GM06990 (cell line): ENCODE measurements at regions not wholly inside any gene's neighbourhood (a gene's known extent, or its start where the extent isn't known, plus 50 kb on each side); places are given as distances from the start of the nearest gene placed in this dataset.

Experiments
- DNase-seq: peaks from one replicate; pipeline ENCODE4 v3.0.0-alpha.2; 2011; ENCODE audit not compliant: insufficient read length; ENCODE audit errors: extremely low read depth
- H3K27me3 ChIP-seq: replicated peaks from 2 replicates; pipeline ENCODE4 v1.6.0; 2011; ENCODE audit warnings: low read length; ENCODE audit not compliant: control insufficient read depth, insufficient read depth
- H3K36me3 ChIP-seq: 2 replicates; pipeline ENCODE4 v1.5.1; 2011; ENCODE audit warnings: low read length; ENCODE audit not compliant: control insufficient read depth, insufficient read depth
- H3K4me3 ChIP-seq: replicated peaks from 2 replicates; pipeline ENCODE4 v1.5.1; 2011; ENCODE audit warnings: low read depth, mild to moderate bottlenecking, control low read depth, low read length
- TF ChIP-seq, protein P1 (sequence below): IDR thresholded peaks from 2 replicates; pipeline ENCODE4 v1.5.1; 2011; ENCODE audit warnings: low read length, control low read depth, mild to moderate bottlenecking, inconsistent platforms; ENCODE audit not compliant: insufficient read depth, poor library complexity, severe bottlenecking

DNA sequence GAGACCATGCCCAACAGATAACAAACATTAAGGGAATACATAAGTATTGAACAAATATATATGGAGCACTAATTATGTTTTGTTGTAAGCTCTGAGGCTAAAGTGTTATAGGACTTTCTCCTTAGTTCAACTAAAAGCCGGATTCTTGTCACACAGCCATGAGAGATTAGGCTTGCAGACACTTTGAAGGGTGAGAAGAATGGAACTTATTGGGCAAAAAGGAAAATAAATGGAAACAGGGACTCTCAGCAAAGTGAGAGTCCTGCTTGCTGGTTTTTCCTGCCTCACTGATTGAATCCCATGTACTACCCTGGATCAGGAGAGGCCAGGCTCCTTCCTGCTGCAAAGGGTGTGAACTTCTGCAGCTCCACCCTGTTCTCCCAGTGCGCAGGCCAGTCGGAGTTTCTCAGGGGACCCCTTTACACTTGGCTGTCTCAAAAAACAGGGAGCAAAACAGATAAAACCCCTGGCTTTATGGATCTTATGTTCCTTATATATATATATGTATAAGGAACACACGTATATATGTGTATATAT lies 77.1 kb upstream of the FUT8 start:
- H3K36me3 ChIP-seq = no peaks in the 10 kb centered on the region
- no peak for DNase-seq
- H3K4me3 ChIP-seq = no peak overlapping the region
- TF ChIP-seq, protein P1, sequence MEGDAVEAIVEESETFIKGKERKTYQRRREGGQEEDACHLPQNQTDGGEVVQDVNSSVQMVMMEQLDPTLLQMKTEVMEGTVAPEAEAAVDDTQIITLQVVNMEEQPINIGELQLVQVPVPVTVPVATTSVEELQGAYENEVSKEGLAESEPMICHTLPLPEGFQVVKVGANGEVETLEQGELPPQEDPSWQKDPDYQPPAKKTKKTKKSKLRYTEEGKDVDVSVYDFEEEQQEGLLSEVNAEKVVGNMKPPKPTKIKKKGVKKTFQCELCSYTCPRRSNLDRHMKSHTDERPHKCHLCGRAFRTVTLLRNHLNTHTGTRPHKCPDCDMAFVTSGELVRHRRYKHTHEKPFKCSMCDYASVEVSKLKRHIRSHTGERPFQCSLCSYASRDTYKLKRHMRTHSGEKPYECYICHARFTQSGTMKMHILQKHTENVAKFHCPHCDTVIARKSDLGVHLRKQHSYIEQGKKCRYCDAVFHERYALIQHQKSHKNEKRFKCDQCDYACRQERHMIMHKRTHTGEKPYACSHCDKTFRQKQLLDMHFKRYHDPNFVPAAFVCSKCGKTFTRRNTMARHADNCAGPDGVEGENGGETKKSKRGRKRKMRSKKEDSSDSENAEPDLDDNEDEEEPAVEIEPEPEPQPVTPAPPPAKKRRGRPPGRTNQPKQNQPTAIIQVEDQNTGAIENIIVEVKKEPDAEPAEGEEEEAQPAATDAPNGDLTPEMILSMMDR = no peak
- no peaks in the 10 kb centered on the region for H3K27me3 ChIP-seq

DNA sequence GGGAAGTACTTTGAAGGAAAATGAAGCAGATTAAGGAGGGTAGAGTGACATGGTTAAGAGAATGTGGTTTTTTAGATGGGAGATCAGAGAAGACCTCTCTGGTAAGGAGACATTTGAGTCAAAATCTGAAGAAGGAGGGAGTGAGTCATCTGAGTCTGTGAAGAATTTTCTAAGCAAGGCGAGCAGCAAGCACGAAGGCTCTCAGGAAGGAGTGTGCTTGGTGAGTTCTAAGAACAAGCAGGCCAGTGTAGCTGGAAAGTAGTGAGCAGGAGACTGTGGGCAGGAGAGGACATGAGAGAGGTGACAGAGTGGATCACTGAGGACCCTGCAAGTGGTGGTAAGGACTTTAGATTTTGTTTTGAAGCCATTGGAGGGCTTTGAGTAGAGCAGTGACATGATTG lies 76.3 kb upstream of the FUT8 start:
- no peak for DNase-seq
- no peaks in the 10 kb centered on the region for H3K27me3 ChIP-seq
- H3K36me3 ChIP-seq = no peaks in the 10 kb centered on the region
- TF ChIP-seq, protein P1 = no peak
- H3K4me3 ChIP-seq = peak overlapping the region; percentile 43

DNA sequence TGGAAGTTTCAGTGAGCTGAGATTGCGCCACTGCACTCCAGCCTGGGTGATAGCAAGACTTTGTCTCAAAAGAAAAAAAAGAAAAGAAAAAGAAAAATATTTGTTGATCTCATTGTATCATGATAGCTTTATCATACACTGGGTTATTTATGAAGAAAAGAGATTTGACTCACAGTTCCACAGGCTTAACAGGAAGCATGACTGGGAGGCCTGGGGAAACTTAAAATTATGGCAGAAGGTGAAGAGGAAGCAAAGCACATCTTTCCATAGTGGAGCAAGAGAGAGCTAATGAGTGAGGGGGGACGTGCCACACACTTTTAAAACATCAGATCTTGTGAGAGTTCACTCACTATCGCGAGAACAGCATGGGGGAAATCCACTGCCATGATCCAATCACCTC lies 72.7 kb upstream of the FUT8 start:
- DNase-seq = no peak
- TF ChIP-seq, protein P1 = no peak
- H3K36me3 ChIP-seq = no peaks in the 10 kb centered on the region; the same call in 1 of the 2 replicates
- H3K4me3 ChIP-seq = no peak overlapping the region
- no peaks in the 10 kb centered on the region for H3K27me3 ChIP-seq

DNA sequence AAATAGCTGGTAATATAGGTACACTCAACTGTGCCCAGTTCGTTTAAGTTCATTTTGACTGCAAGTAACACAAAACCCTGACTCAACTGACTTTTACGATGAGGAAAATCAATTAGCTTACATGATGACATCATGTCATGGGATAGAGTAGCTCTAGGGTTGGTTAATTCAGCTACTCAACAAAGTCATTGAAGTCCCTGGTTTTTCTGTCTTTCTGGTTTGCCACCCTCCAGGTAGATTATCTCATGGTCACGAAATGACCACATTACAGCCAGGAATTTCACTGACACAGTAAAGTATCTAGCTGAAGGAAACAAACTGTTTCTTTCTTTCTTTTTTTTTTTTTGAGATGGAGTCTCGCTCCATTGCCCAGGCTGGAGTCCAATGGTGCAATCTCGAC lies 68.5 kb upstream of the FUT8 start:
- no peaks in the 10 kb centered on the region for H3K27me3 ChIP-seq
- no peaks in the 10 kb centered on the region; the same call in 1 of the 2 replicates for H3K36me3 ChIP-seq
- TF ChIP-seq, protein P1 = no peak
- no peak for DNase-seq
- no peak overlapping the region for H3K4me3 ChIP-seq

DNA sequence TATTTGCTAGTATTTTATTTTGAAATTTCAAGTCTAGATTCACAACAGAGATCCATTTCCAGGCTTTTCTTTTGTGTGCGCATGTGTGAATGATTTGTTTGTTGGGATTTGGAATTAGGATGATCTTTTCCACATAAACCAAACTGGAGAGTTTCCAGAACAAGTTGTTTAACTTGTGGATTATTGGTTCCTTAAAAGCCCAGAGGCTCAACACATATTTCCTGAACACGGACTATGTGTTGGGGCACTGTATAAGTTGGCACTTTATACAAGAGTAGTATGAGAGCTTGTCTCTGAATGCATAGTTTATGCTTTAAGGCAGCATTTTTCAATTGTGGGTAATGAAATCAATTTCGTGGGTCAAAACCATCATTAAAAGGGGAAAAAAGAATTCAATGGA lies 67.3 kb upstream of the FUT8 start:
- no peaks in the 10 kb centered on the region for H3K27me3 ChIP-seq
- DNase-seq = no peak
- no peak overlapping the region for H3K4me3 ChIP-seq
- TF ChIP-seq, protein P1 = no peak
- H3K36me3 ChIP-seq = no peaks in the 10 kb centered on the region; the same call in 1 of the 2 replicates

DNA sequence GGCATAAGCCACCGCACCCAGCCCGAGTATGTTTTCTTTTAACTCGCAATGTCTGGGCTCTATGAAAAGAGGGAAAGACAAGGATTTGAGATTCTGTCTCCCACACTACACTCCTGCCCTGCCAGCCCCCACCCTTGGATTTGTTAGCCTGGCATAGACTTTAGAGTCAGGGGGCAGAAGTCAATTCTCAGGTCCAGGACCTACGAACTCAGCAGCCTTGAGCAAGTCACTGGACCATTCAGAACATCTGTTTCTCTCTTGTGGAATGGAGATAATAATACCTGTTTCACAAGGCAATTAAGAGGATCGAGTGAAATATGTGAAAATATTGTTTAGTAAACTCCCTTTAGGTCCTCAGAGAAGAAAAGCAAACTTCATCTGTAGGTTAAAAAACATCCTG lies 66.1 kb upstream of the FUT8 start:
- no peak overlapping the region for H3K4me3 ChIP-seq

More for the DNA sequence above, 66.1 kb upstream of the FUT8 start:
- TF ChIP-seq, protein P1 = no peak
- DNase-seq = no peak
- H3K36me3 ChIP-seq = no peaks in the 10 kb centered on the region; the same call in 1 of the 2 replicates
- H3K27me3 ChIP-seq = no peaks in the 10 kb centered on the region
